ENCODE measurements at regions not wholly inside any gene's neighbourhood (a gene's known extent, or its start where the extent isn't known, plus 50 kb on each side); places are given as distances from the start of the nearest gene placed in this dataset.

DNA sequence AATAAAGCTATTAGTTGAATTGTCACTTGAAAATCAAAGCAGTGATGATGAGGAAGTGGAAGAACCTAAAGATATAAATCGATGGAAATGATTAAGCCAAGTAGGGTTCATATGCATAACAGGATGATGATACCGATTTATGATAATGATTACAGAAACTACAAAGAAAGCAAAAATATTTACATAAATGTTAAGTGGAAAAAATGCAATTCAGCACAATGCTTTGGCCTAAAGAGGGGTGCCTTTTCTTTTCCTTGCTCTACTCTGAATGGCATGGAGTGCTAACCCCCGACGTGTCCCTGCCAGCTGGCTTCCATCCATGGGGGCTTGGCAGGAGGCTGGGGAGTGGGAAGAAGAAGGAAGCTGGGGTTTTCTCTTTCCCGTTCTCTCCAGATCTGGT is 240.3 kb downstream of the GATA3 start:
- Histone ChIP-seq H3K9ac (ENCODE audit: low read depth, low read length) (no peak overlapping the region), H2BK20ac (ENCODE audit: low read depth, low read length) (no peak overlapping the region), H3K4me1 (ENCODE audit: control insufficient read depth, insufficient read depth, low read length) (no peaks in the 10 kb centered on the region), H4K91ac (ENCODE audit: insufficient read depth, low read depth, low read length) (no peak overlapping the region), H3K23ac (ENCODE audit: low read depth, low read length) (no peak overlapping the region), H3K9me3 (ENCODE audit: control insufficient read depth, insufficient read depth, low read length) (peaks cover 16% of the 10 kb centered on the region), H3K9me1 (ENCODE audit: insufficient read depth, low read length) (no peaks in the 10 kb centered on the region), H4K20me1 (ENCODE audit: insufficient read depth, low read length) (no peaks in the 10 kb centered on the region), H3K4me2 (ENCODE audit: low read depth, low read length) (no peak overlapping the region), H2AFZ (replicated peaks; ENCODE audit: low read length, poor library complexity) (no peak overlapping the region), H3K18ac (ENCODE audit: low read depth, low read length) (no peak overlapping the region), H2BK120ac (ENCODE audit: low read depth, low read length) (no peak overlapping the region), H3K56ac (ENCODE audit: extremely low read depth, insufficient read depth, low read length) (no peak overlapping the region), H3K4me3 (ENCODE audit: insufficient read depth, low read depth, low read length) (no peak overlapping the region), H4K5ac (ENCODE audit: low read depth, low read length) (no peak overlapping the region), H3K36me3 (ENCODE audit: control insufficient read depth, insufficient read depth, low read length) (no peaks in the 10 kb centered on the region), H2AK5ac (ENCODE audit: low read depth, low read length) (no peak overlapping the region), H2BK15ac (ENCODE audit: low read depth, low read length) (no peak overlapping the region), H3K14ac (replicated peaks; ENCODE audit: low read depth, low read length) (no peak overlapping the region), H4K8ac (ENCODE audit: low read depth in 2 of 2, low read length in 2 of 2) (no peak overlapping the region), H3K27me3 (ENCODE audit: control insufficient read depth, insufficient read depth, low read length) (no peaks in the 10 kb centered on the region), H3K4ac (ENCODE audit: low read depth, low read length) (no peak overlapping the region), H2AK9ac (replicated peaks; ENCODE audit: low read depth, low read length, poor library complexity) (no peak overlapping the region), H3K27ac (ENCODE audit: insufficient read depth, low read length) (no peak overlapping the region), H2BK5ac (ENCODE audit: low read depth, low read length, poor library complexity, severe bottlenecking) (no peak overlapping the region), H3K79me1 (ENCODE audit: low read depth in 1 of 2, low read length in 2 of 2) (no peaks in the 10 kb centered on the region)
- no peak for TF ChIP-seq CEBPB (IDR thresholded peaks at IDR 0.05; ENCODE audit: low read depth, low read length)
- TF ChIP-seq, protein P1, sequence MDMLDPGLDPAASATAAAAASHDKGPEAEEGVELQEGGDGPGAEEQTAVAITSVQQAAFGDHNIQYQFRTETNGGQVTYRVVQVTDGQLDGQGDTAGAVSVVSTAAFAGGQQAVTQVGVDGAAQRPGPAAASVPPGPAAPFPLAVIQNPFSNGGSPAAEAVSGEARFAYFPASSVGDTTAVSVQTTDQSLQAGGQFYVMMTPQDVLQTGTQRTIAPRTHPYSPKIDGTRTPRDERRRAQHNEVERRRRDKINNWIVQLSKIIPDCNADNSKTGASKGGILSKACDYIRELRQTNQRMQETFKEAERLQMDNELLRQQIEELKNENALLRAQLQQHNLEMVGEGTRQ (IDR thresholded peaks at IDR 0.05; ENCODE audit: low read depth, low read length), result no peak
- TF ChIP-seq MAFK (IDR thresholded peaks at IDR 0.05; ENCODE audit: low read depth, low read length), result no peak
- no peak for TF ChIP-seq RCOR1 (IDR thresholded peaks at IDR 0.05; ENCODE audit: insufficient replicate concordance, low read length)
- TF ChIP-seq RAD21 (IDR thresholded peaks at IDR 0.05; ENCODE audit: low read length), result no peak
- TF ChIP-seq CHD1 (IDR thresholded peaks at IDR 0.05; ENCODE audit: low read depth, low read length), result no peak
- no peak for TF ChIP-seq MXI1 (IDR thresholded peaks at IDR 0.05; ENCODE audit: borderline replicate concordance, low read depth, low read length)
- TF ChIP-seq, protein P2, sequence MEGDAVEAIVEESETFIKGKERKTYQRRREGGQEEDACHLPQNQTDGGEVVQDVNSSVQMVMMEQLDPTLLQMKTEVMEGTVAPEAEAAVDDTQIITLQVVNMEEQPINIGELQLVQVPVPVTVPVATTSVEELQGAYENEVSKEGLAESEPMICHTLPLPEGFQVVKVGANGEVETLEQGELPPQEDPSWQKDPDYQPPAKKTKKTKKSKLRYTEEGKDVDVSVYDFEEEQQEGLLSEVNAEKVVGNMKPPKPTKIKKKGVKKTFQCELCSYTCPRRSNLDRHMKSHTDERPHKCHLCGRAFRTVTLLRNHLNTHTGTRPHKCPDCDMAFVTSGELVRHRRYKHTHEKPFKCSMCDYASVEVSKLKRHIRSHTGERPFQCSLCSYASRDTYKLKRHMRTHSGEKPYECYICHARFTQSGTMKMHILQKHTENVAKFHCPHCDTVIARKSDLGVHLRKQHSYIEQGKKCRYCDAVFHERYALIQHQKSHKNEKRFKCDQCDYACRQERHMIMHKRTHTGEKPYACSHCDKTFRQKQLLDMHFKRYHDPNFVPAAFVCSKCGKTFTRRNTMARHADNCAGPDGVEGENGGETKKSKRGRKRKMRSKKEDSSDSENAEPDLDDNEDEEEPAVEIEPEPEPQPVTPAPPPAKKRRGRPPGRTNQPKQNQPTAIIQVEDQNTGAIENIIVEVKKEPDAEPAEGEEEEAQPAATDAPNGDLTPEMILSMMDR (conservative IDR thresholded peaks at IDR 0.05; ENCODE audit: low read depth, low read length), result no peak
- TF ChIP-seq MAZ (IDR thresholded peaks at IDR 0.05; ENCODE audit: borderline replicate concordance, low read depth, low read length), result no peak
- no peak for TF ChIP-seq POLR2A (IDR thresholded peaks at IDR 0.05; ENCODE audit: low read depth, low read length)
- no peak for TF ChIP-seq RFX5 (IDR thresholded peaks at IDR 0.05; ENCODE audit: low read depth, low read length)
- TF ChIP-seq NFE2L2 (IDR thresholded peaks at IDR 0.05; ENCODE audit: low read depth, low read length), result no peak
- TF ChIP-seq BHLHE40 (IDR thresholded peaks at IDR 0.05; ENCODE audit: low read depth, low read length), result no peak
- in situ Hi-C loops (cut with MboI; ENCODE audit: low sequenced_read_pairs), result no loop called here
- CTCF ChIA-PET, result interaction anchor here (0.6 kb wide), 1 partner anchor 1017 kb away, joined by 3 read pairs; no protein-coding TSS in a partner anchor
- dilution Hi-C loops (cut with HindIII; ENCODE audit: low sequenced_read_pairs, unreplicated experiment), result no loop called here
- WGBS, 2 experiments (ENCODE audit: extremely low coverage in 2 of 2, insufficient read length in 1 of 2), result no CpG with 5 or more reads among the region's 5 CpGs
- no peak for ATAC-seq (ENCODE audit: low read depth)
- DNase-seq, result no peak
- POLR2A ChIA-PET (ENCODE audit: unreplicated experiment), result no interaction called here
- no TSS peak for BruUV-seq (replicated peaks)
- intact Hi-C loops (cut with micrococcal nuclease), result no loop called here

Measured in IMR-90 (cell line).